Astrocyte of the spinal cord (primary cell): ENCODE measurements at regions not wholly inside any gene's neighbourhood (a gene's known extent, or its start where the extent isn't known, plus 50 kb on each side); places are given as distances from the start of the nearest gene placed in this dataset.

ENCODE experiments used
- DNase-seq: peaks from one replicate; pipeline ENCODE4 v3.0.0; 2011; ENCODE audit warnings: low read depth, low spot score
- H3K4me3 ChIP-seq: 2 replicates; pipeline ENCODE4 v1.5.1; 2011; ENCODE audit warnings: low read depth, mild to moderate bottlenecking, low read length, moderate library complexity
- CTCF ChIP-seq: IDR thresholded peaks from 2 replicates; pipeline ENCODE4 v1.5.1; 2012; ENCODE audit warnings: low read depth, mild to moderate bottlenecking, low read length, inconsistent platforms
- in situ Hi-C: cut with HindIII; loops from 2 replicates; pipeline ENCODE4 v1.10.0; 2017; ENCODE audit warnings: low sequenced_read_pairs

GRCh38 chr9:109961626-109962025 lies 181.6 kb downstream of the PALM2AKAP2 start:
- DNase-seq: no peak
- H3K4me3 ChIP-seq: no peak overlapping the region
- no peak for TF ChIP-seq CTCF
- in situ Hi-C loops: no loop called here

- no peak for DNase-seq
- H3K4me3 ChIP-seq: no peak overlapping the region
- no peak for TF ChIP-seq CTCF
- in situ Hi-C loops: no loop called here
Measured at GRCh38 chr9:109962215-109962614, 182.2 kb downstream of the PALM2AKAP2 start.

GRCh38 chr9:109963079-109963478 lies 183.1 kb downstream of the PALM2AKAP2 start:
- no peak overlapping the region for H3K4me3 ChIP-seq
- DNase-seq: no peak
- TF ChIP-seq CTCF: no peak
- in situ Hi-C loops: no loop called here

GRCh38 chr9:109966643-109967368 lies 186.8 kb downstream of the PALM2AKAP2 start:
- H3K4me3 ChIP-seq: no peak overlapping the region
- no peak for TF ChIP-seq CTCF
- in situ Hi-C loops: no loop called here
- DNase-seq: no peak

GRCh38 chr9:109967651-109968642 lies 187.9 kb downstream of the PALM2AKAP2 start:
- in situ Hi-C loops: no loop called here
- no peak for DNase-seq
- H3K4me3 ChIP-seq: no peak overlapping the region
- TF ChIP-seq CTCF: no peak

GRCh38 chr9:109969011-109969410 lies 189.0 kb downstream of the PALM2AKAP2 start:
- no peak overlapping the region for H3K4me3 ChIP-seq
- TF ChIP-seq CTCF: peak; percentile 39
- in situ Hi-C loops: no loop called here
- DNase-seq: peak; percentile 37
